Fibroblast of upper back skin (primary cell): ENCODE measurements at regions not wholly inside any gene's neighbourhood (a gene's known extent, or its start where the extent isn't known, plus 50 kb on each side); places are given as distances from the start of the nearest gene placed in this dataset.

ENCODE experiments used
- DNase-seq: peaks from one replicate; pipeline ENCODE4 v3.0.0-alpha.2; 2013

GRCh38 chr13:40271931-40272775, 394.3 kb downstream of the FOXO1 start:
- DNase-seq = peak; percentile 89

GRCh38 chr13:40272776-40273139, 393.7 kb downstream of the FOXO1 start:
- peak; percentile 50 for DNase-seq

- DNase-seq = no peak
These were observed 393.0 kb downstream of the FOXO1 start for GRCh38 chr13:40273253-40274025.

- DNase-seq = no peak
These were observed 392.3 kb downstream of the FOXO1 start for GRCh38 chr13:40274103-40274502.

GRCh38 chr13:40275155-40275554, 391.3 kb downstream of the FOXO1 start:
- DNase-seq = no peak

- no peak for DNase-seq
These were observed 390.8 kb downstream of the FOXO1 start for GRCh38 chr13:40275636-40276035.

- DNase-seq = no peak
These were observed 382.8 kb downstream of the FOXO1 start for GRCh38 chr13:40283666-40284065.

- DNase-seq = no peak
These were observed 380.8 kb downstream of the FOXO1 start for GRCh38 chr13:40285634-40286033.

- DNase-seq = no peak
These were observed 379.0 kb downstream of the FOXO1 start for GRCh38 chr13:40287428-40287827.

GRCh38 chr13:40288259-40288658, 378.2 kb downstream of the FOXO1 start:
- no peak for DNase-seq

GRCh38 chr13:40290758-40291157, 375.7 kb downstream of the FOXO1 start:
- no peak for DNase-seq

GRCh38 chr13:40292108-40292507, 374.3 kb downstream of the FOXO1 start:
- no peak for DNase-seq

- no peak for DNase-seq
These were observed 373.9 kb downstream of the FOXO1 start for GRCh38 chr13:40292536-40292935.

GRCh38 chr13:40302351-40302750, 364.1 kb downstream of the FOXO1 start:
- no peak for DNase-seq

- DNase-seq = no peak
These were observed 362.1 kb downstream of the FOXO1 start for GRCh38 chr13:40304391-40304790.

- no peak for DNase-seq
These were observed 359.6 kb downstream of the FOXO1 start for GRCh38 chr13:40306817-40307216.

- DNase-seq = no peak
These were observed 356.6 kb downstream of the FOXO1 start for GRCh38 chr13:40309881-40310280.

GRCh38 chr13:40311356-40312101, 354.9 kb downstream of the FOXO1 start:
- no peak for DNase-seq

- no peak for DNase-seq
These were observed 352.9 kb downstream of the FOXO1 start for GRCh38 chr13:40313269-40314200.

- DNase-seq = no peak
These were observed 350.9 kb downstream of the FOXO1 start for GRCh38 chr13:40315416-40316064.

- no peak for DNase-seq
These were observed 350.1 kb downstream of the FOXO1 start for GRCh38 chr13:40316301-40316700.

- DNase-seq = no peak
These were observed 348.5 kb downstream of the FOXO1 start for GRCh38 chr13:40317980-40318327.
